DOHH2 (cell line): ENCODE measurements at regions not wholly inside any gene's neighbourhood (a gene's known extent, or its start where the extent isn't known, plus 50 kb on each side); places are given as distances from the start of the nearest gene placed in this dataset.

Experiments used
- EZH2phosphoT487 ChIP-seq: fragments of 200-600 bp; sonication (generic); IDR thresholded peaks from 2 replicates; pipeline ENCODE4 v1.6.1; 2017; ENCODE audit warnings: borderline replicate concordance, mild to moderate bottlenecking, antibody characterized with exemption, low read length, moderate library complexity, mixed read lengths
- TF ChIP-seq, protein P1 (sequence below): fragments of 200-600 bp; sonication (generic); IDR thresholded peaks from one replicate; pipeline ENCODE4 v1.5.1; 2014; ENCODE audit warnings: antibody characterized with exemption, mild to moderate bottlenecking, low read depth, low read length; ENCODE audit not compliant: poor library complexity, severe bottlenecking

- TF ChIP-seq, protein P1, sequence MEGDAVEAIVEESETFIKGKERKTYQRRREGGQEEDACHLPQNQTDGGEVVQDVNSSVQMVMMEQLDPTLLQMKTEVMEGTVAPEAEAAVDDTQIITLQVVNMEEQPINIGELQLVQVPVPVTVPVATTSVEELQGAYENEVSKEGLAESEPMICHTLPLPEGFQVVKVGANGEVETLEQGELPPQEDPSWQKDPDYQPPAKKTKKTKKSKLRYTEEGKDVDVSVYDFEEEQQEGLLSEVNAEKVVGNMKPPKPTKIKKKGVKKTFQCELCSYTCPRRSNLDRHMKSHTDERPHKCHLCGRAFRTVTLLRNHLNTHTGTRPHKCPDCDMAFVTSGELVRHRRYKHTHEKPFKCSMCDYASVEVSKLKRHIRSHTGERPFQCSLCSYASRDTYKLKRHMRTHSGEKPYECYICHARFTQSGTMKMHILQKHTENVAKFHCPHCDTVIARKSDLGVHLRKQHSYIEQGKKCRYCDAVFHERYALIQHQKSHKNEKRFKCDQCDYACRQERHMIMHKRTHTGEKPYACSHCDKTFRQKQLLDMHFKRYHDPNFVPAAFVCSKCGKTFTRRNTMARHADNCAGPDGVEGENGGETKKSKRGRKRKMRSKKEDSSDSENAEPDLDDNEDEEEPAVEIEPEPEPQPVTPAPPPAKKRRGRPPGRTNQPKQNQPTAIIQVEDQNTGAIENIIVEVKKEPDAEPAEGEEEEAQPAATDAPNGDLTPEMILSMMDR = no peak
- TF ChIP-seq EZH2phosphoT487 = no peak
Measured at GRCh38 chr4:4950561-4951290, 68.5 kb downstream of the CYTL1 start.
